OCI-LY3 (cell line): ENCODE measurements at regions not wholly inside any gene's neighbourhood (a gene's known extent, or its start where the extent isn't known, plus 50 kb on each side); places are given as distances from the start of the nearest gene placed in this dataset.

Source experiments
- EZH2phosphoT487 ChIP-seq: fragments of 200-600 bp; shearing (Covaris generic); IDR thresholded peaks from 2 replicates; pipeline ENCODE4 v1.6.1; 2018; ENCODE audit warnings: antibody characterized with exemption, mixed run types, low read depth
- TF ChIP-seq, protein P1 (sequence below): fragments of 200-600, 300-600 bp; sonication (generic); IDR thresholded peaks from 2 replicates; pipeline ENCODE4 v1.5.1; 2014; ENCODE audit warnings: antibody characterized with exemption, low read length, low read depth

DNA sequence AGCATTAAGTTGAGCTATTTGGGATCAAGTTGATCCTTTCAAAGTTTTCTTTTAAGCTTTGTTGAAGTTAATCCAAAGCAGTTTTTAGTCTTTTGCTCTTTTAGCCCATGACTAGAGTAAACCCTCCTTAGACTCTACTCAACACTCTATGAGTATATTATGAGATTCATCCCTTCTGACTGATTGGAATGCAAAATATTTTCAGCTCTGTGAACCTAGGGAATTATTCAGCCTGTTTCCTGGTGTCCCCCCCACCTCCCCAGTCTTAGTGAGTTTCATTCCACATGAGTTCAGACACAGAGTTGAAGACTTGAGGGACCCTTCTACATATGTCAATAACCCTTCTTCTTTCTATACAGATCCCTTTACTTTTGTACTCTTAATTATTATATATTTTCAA, 413.7 kb downstream of the RFPL4B start:
- TF ChIP-seq, protein P1, sequence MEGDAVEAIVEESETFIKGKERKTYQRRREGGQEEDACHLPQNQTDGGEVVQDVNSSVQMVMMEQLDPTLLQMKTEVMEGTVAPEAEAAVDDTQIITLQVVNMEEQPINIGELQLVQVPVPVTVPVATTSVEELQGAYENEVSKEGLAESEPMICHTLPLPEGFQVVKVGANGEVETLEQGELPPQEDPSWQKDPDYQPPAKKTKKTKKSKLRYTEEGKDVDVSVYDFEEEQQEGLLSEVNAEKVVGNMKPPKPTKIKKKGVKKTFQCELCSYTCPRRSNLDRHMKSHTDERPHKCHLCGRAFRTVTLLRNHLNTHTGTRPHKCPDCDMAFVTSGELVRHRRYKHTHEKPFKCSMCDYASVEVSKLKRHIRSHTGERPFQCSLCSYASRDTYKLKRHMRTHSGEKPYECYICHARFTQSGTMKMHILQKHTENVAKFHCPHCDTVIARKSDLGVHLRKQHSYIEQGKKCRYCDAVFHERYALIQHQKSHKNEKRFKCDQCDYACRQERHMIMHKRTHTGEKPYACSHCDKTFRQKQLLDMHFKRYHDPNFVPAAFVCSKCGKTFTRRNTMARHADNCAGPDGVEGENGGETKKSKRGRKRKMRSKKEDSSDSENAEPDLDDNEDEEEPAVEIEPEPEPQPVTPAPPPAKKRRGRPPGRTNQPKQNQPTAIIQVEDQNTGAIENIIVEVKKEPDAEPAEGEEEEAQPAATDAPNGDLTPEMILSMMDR, result no peak
- TF ChIP-seq EZH2phosphoT487, result no peak
